Kidney epithelial cell (primary cell): ENCODE measurements at regions not wholly inside any gene's neighbourhood (a gene's known extent, or its start where the extent isn't known, plus 50 kb on each side); places are given as distances from the start of the nearest gene placed in this dataset.

ENCODE experiments used
- DNase-seq: peaks from one replicate; pipeline ENCODE4 v3.0.0-alpha.2; 2010; ENCODE audit warnings: low read depth
- H3K27me3 ChIP-seq: 2 replicates; pipeline ENCODE4 v1.6.0; 2011; ENCODE audit warnings: low read length; ENCODE audit not compliant: control insufficient read depth, insufficient read depth
- H3K36me3 ChIP-seq: 2 replicates; pipeline ENCODE4 v1.5.1; 2011; ENCODE audit warnings: low read length; ENCODE audit not compliant: control insufficient read depth, insufficient read depth
- H3K4me3 ChIP-seq: 2 replicates; pipeline ENCODE4 v1.5.1; 2011; ENCODE audit warnings: low read depth, mild to moderate bottlenecking, control low read depth, low read length
- TF ChIP-seq, protein P1 (sequence below): IDR thresholded peaks from 2 replicates; pipeline ENCODE4 v1.5.1; 2011; ENCODE audit warnings: mild to moderate bottlenecking, moderate library complexity, low read length, control low read depth, inconsistent platforms; ENCODE audit not compliant: insufficient read depth, poor library complexity, severe bottlenecking

- Histone ChIP-seq H3K4me3 (no peak overlapping the region), H3K27me3 (no peaks in the 10 kb centered on the region), H3K36me3 (no peaks in the 10 kb centered on the region)
- no peak for DNase-seq
- TF ChIP-seq, protein P1, sequence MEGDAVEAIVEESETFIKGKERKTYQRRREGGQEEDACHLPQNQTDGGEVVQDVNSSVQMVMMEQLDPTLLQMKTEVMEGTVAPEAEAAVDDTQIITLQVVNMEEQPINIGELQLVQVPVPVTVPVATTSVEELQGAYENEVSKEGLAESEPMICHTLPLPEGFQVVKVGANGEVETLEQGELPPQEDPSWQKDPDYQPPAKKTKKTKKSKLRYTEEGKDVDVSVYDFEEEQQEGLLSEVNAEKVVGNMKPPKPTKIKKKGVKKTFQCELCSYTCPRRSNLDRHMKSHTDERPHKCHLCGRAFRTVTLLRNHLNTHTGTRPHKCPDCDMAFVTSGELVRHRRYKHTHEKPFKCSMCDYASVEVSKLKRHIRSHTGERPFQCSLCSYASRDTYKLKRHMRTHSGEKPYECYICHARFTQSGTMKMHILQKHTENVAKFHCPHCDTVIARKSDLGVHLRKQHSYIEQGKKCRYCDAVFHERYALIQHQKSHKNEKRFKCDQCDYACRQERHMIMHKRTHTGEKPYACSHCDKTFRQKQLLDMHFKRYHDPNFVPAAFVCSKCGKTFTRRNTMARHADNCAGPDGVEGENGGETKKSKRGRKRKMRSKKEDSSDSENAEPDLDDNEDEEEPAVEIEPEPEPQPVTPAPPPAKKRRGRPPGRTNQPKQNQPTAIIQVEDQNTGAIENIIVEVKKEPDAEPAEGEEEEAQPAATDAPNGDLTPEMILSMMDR = no peak
Measured at GRCh38 chr12:102633981-102634605, 153.7 kb upstream of the IGF1 start.

- no peaks in the 10 kb centered on the region for H3K27me3 ChIP-seq
- TF ChIP-seq, protein P1 = no peak
- H3K4me3 ChIP-seq = no peak overlapping the region
- H3K36me3 ChIP-seq = no peaks in the 10 kb centered on the region
- DNase-seq = peak; percentile 34
Measured at GRCh38 chr12:102631274-102631673, 150.9 kb upstream of the IGF1 start.

DNA sequence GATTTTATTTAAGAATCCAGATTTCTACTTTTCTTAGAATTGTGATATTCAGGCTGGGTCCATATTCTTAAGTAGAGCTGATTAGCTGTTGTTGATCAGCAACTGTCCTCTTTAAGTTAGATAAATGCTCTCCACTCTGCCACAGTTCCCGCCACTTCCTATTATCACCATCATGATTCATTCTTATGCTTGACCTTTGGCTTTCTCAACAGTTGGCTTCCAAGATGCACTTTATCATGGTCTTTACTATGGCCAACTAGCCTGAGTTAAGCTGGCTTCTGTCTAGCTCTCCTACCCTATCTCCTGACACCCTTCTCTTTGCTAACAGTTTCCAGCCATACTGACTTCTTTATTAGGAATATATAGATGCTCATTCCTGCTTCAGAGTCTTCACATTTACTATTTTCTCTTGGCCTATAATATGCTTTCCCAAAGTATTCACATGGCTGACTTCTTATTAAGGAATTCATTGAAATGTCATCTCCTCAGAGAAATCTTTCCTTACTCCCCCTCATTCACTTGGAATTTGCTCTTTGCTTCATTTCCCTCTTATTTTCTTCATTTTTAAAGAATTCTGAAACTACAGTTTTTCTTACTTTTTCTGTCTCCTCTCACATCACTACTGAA, 149.0 kb upstream of the IGF1 start:
- TF ChIP-seq, protein P1 = no peak
- DNase-seq = no peak

DNA sequence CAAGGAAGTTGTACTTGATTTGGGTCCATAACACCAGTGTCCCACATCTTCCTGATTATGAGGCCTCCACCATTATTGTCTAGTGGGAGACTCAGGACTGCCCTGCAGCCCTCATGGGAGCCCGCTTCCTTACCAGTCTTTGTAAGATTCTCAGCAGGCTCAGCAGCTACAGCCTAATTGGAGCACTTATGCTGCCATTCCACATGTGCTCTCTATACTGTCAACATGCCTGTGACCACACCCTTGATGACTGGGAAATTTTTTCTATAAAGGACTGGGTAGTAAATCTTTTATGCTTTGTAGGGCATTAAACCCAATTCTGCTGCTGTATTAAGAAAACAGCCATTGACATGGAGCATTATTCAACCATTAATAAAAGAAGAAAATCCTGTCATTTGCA, 145.5 kb upstream of the IGF1 start:
- H3K4me3 ChIP-seq = no peak overlapping the region
- H3K36me3 ChIP-seq = no peaks in the 10 kb centered on the region
- H3K27me3 ChIP-seq = no peaks in the 10 kb centered on the region
- TF ChIP-seq, protein P1 = no peak
- no peak for DNase-seq

More for the DNA sequence above, 149.0 kb upstream of the IGF1 start:
- Histone ChIP-seq H3K36me3 (no peaks in the 10 kb centered on the region), H3K4me3 (no peak overlapping the region), H3K27me3 (no peaks in the 10 kb centered on the region)

GRCh38 chr12:102622618-102623017, 142.3 kb upstream of the IGF1 start:
- DNase-seq = no peak
- H3K27me3 ChIP-seq = no peaks in the 10 kb centered on the region
- H3K4me3 ChIP-seq = no peak overlapping the region
- H3K36me3 ChIP-seq = no peaks in the 10 kb centered on the region
- TF ChIP-seq, protein P1 = no peak
